H1 (cell line): ENCODE measurements at regions not wholly inside any gene's neighbourhood (a gene's known extent, or its start where the extent isn't known, plus 50 kb on each side); places are given as distances from the start of the nearest gene placed in this dataset.

ENCODE experiments used
- CTCF ChIA-PET: fragments of 300-600 bp; sonication (Branson Sonifier 250); formaldehyde crosslinking; loops from one replicate; lab custom pipeline; 2021; ENCODE audit not compliant: partially characterized antibody; lab: Charles Lee
- POLR2A ChIA-PET: fragments of 300-600 bp; sonication (Branson Sonifier 250); formaldehyde crosslinking; loops from one replicate; lab custom pipeline; 2021; ENCODE audit warnings: inconsistent platforms; ENCODE audit not compliant: partially characterized antibody; lab: Charles Lee
- DNase-seq, 2 experiments: peaks; one replicate each; pipeline versions ENCODE4 v3.0.0 to v3.0.0-alpha.2; 2010 to 2022; ENCODE audit warnings: low spot score in 2 of 2, low read depth in 1 of 2, mixed read lengths in 1 of 2
- FAIRE-seq: peaks from 2 replicates; lab custom pipeline; 2011; peaks lifted over from hg19 to GRCh38; lab: Jason Lieb, UNC
- H2AFZ ChIP-seq: 2 replicates; pipeline ENCODE4 v1.8.1; 2012; ENCODE audit warnings: low read length, inconsistent platforms
- H2AK5ac ChIP-seq: 2 replicates; pipeline ENCODE4 v1.6.1; 2013; ENCODE audit warnings: low read depth, low read length
- H2BK120ac ChIP-seq: replicated peaks from 2 replicates; pipeline ENCODE3; 2013; ENCODE audit warnings: low read depth, low read length, inconsistent platforms
- H2BK12ac ChIP-seq: 2 replicates; pipeline ENCODE4 v1.6.1; 2013; ENCODE audit warnings: low read depth, low read length
- H2BK15ac ChIP-seq: 2 replicates; pipeline ENCODE4 v1.6.1; 2013; ENCODE audit warnings: low read length
- H2BK20ac ChIP-seq: 2 replicates; pipeline ENCODE4 v1.6.1; 2013; ENCODE audit warnings: low read length
- H2BK5ac ChIP-seq: 2 replicates; pipeline ENCODE4 v1.6.1; 2013; ENCODE audit warnings: low read depth, low read length
- H3K14ac ChIP-seq: 2 replicates; pipeline ENCODE4 v1.6.1; 2013; ENCODE audit warnings: inconsistent platforms; ENCODE audit not compliant: insufficient read length
- H3K18ac ChIP-seq: 2 replicates; pipeline ENCODE4 v1.6.1; 2013; ENCODE audit warnings: low read length; ENCODE audit errors: extremely low read depth
- H3K23ac ChIP-seq: 2 replicates; pipeline ENCODE4 v1.6.1; 2013; ENCODE audit warnings: inconsistent platforms; ENCODE audit not compliant: insufficient read length
- H3K23me2 ChIP-seq: 2 replicates; pipeline ENCODE4 v1.6.1; 2013; ENCODE audit warnings: low read depth, low read length
- H3K27ac ChIP-seq: 2 replicates; pipeline ENCODE4 v1.6.1; 2011; ENCODE audit warnings: low read depth, low read length, inconsistent platforms
- H3K27me3 ChIP-seq, 4 experiments: replicated peaks in 1 of 4; 1 replicate in 1 of 4; 2 replicates in 3 of 4; pipeline versions ENCODE4 v1.6.1 to v1.8.1; 2011 to 2013; ENCODE audit warnings: low read length in 3 of 4, mild to moderate bottlenecking in 3 of 4, inconsistent platforms in 2 of 4, mixed read lengths in 2 of 4, moderate library complexity in 1 of 4; ENCODE audit not compliant: control insufficient read depth in 3 of 4, insufficient read depth in 3 of 4; ENCODE audit errors: extremely low read depth in 1 of 4
- H3K36me3 ChIP-seq, 4 experiments: 2 replicates each; pipeline versions ENCODE4 v1.6.1 to v1.8.1; 2011 to 2013; ENCODE audit warnings: mild to moderate bottlenecking in 4 of 4, low read length in 3 of 4, moderate library complexity in 2 of 4, control low read depth in 1 of 4, inconsistent platforms in 1 of 4; ENCODE audit not compliant: insufficient read depth in 4 of 4, control insufficient read depth in 2 of 4
- H3K4ac ChIP-seq: replicated peaks from 2 replicates; pipeline ENCODE3; 2013; ENCODE audit warnings: low read length, low read depth, mixed read lengths, inconsistent platforms; ENCODE audit not compliant: insufficient read length
- H3K4me1 ChIP-seq, 4 experiments: replicated peaks in 1 of 4; 1 replicate in 1 of 4; 2 replicates in 3 of 4; pipeline versions ENCODE4 v1.6.1 to v1.8.1; 2011 to 2013; ENCODE audit warnings: low read length in 3 of 4, inconsistent platforms in 2 of 4, mixed read lengths in 1 of 4; ENCODE audit not compliant: insufficient read depth in 4 of 4, control insufficient read depth in 3 of 4
- H3K4me2 ChIP-seq, 2 experiments: 2 replicates each; pipeline versions ENCODE4 v1.6.1 to v1.8.1; 2011 to 2013; ENCODE audit warnings: low read depth in 2 of 2, low read length in 2 of 2, control low read depth in 1 of 2, inconsistent platforms in 1 of 2, mild to moderate bottlenecking in 1 of 2; ENCODE audit not compliant: insufficient read depth in 1 of 2
- H3K4me3 ChIP-seq, 4 experiments: fragments of 200-600, 300-600 bp in 1 of 4; sonication (generic), shearing (Covaris generic), sonication (Bioruptor Twin) in 1 of 4; 2 replicates each; pipeline versions ENCODE4 v1.5.1 to v1.8.1; 2011 to 2016; ENCODE audit warnings: low read length in 4 of 4, low read depth in 3 of 4, control low read depth in 2 of 4, inconsistent platforms in 2 of 4, mild to moderate bottlenecking in 2 of 4, mixed read lengths in 1 of 4, moderate library complexity in 1 of 4; ENCODE audit not compliant: insufficient read depth in 2 of 4; ENCODE audit errors: extremely low read depth in 1 of 4
- H3K56ac ChIP-seq: replicated peaks from 2 replicates; pipeline ENCODE3; 2013; ENCODE audit warnings: low read depth, mild to moderate bottlenecking, mixed read lengths, low read length, inconsistent platforms; ENCODE audit not compliant: insufficient read length
- H3K79me1 ChIP-seq: 2 replicates; pipeline ENCODE4 v1.6.1; 2013; ENCODE audit warnings: low read depth, low read length, control low read depth
- H3K79me2 ChIP-seq, 2 experiments: 2 replicates each; pipeline versions ENCODE4 v1.6.1 to v1.8.1; 2012 to 2013; ENCODE audit warnings: low read length in 2 of 2, mild to moderate bottlenecking in 2 of 2, inconsistent platforms in 1 of 2; ENCODE audit not compliant: insufficient read depth in 2 of 2, control insufficient read depth in 1 of 2
- H3K9ac ChIP-seq, 4 experiments: replicated peaks in 1 of 4; 1 replicate in 1 of 4; 2 replicates in 3 of 4; pipeline versions ENCODE4 v1.6.1 to v1.8.1; 2011 to 2013; ENCODE audit warnings: low read depth in 3 of 4, low read length in 3 of 4, control low read depth in 2 of 4, mild to moderate bottlenecking in 2 of 4, moderate library complexity in 2 of 4, inconsistent platforms in 1 of 4; ENCODE audit errors: extremely low read depth in 1 of 4
- H3K9me3 ChIP-seq, 2 experiments: 2 replicates each; pipeline versions ENCODE4 v1.6.1 to v1.8.1; 2012 to 2013; ENCODE audit warnings: mild to moderate bottlenecking in 2 of 2, moderate library complexity in 2 of 2, control low read depth in 1 of 2, inconsistent platforms in 1 of 2, low read depth in 1 of 2, low read length in 1 of 2, mixed read lengths in 1 of 2; ENCODE audit not compliant: insufficient read depth in 2 of 2
- H4K20me1 ChIP-seq, 2 experiments: replicated peaks in 1 of 2; 2 replicates each; pipeline versions ENCODE3 to v1.8.1; 2011 to 2013; ENCODE audit warnings: inconsistent platforms in 2 of 2, low read length in 2 of 2, mild to moderate bottlenecking in 1 of 2; ENCODE audit not compliant: insufficient read depth in 2 of 2, control insufficient read depth in 1 of 2
- H4K5ac ChIP-seq: 2 replicates; pipeline ENCODE4 v1.6.1; 2013; ENCODE audit warnings: low read length, low read depth, mixed read lengths, inconsistent platforms; ENCODE audit not compliant: insufficient read length
- H4K8ac ChIP-seq: 2 replicates; pipeline ENCODE4 v1.8.0; 2013; ENCODE audit warnings: mild to moderate bottlenecking, moderate library complexity, low read length, inconsistent platforms; ENCODE audit not compliant: insufficient read depth; ENCODE audit errors: extremely low read depth
- H4K91ac ChIP-seq: replicated peaks from 2 replicates; pipeline ENCODE3; 2013; ENCODE audit warnings: low read length, mixed read lengths, inconsistent platforms; ENCODE audit not compliant: insufficient read length
- ASH2L ChIP-seq: fragments of 200-600, 300-600 bp; sonication (generic); IDR thresholded peaks from one replicate; pipeline ENCODE4 v1.7.1; 2017; ENCODE audit warnings: low read length
- HDAC2 ChIP-seq, 2 experiments: fragments of 300-600 bp in 1 of 2; sonication (generic) in 1 of 2; IDR thresholded peaks; 2 replicates each; pipeline ENCODE4 v1.6.1; 2011 to 2012; ENCODE audit warnings: low read depth in 2 of 2, low read length in 2 of 2, mild to moderate bottlenecking in 2 of 2, moderate library complexity in 2 of 2, borderline replicate concordance in 1 of 2, inconsistent platforms in 1 of 2
- KDM1A ChIP-seq: fragments of 200-600, 300-600 bp; sonication (generic); IDR thresholded peaks from 2 replicates; pipeline ENCODE4 v1.7.1; 2016; ENCODE audit warnings: mild to moderate bottlenecking, low read length, borderline replicate concordance

- TF ChIP-seq ASH2L (no peak), HDAC2 (IDR thresholded peaks at IDR 0.05; ENCODE audit: borderline replicate concordance in 1 of 2, low read depth in 2 of 2, low read length in 2 of 2) (peak in 1 of 2 experiments; percentile 55; a peak in 1 of 4 replicates), KDM1A (peak; percentile 73)
- Histone ChIP-seq H3K18ac (no peak overlapping the region), H4K91ac (no peak overlapping the region), H4K20me1 (no peaks in the 10 kb centered on the region), H2BK5ac (no peak overlapping the region), H3K36me3 (peaks cover 0 to 3% (median 0%) of the 10 kb centered on the region in 4 experiments; a peak in 1 of 8 replicates), H3K9me3 (peaks cover 6 to 9% of the 10 kb centered on the region in 2 experiments), H2AK5ac (no peak overlapping the region), H3K79me2 (no peaks in the 10 kb centered on the region), H2BK12ac (no peak overlapping the region), H3K23ac (no peak overlapping the region), H3K9ac (no peak overlapping the region), H2BK15ac (no peak overlapping the region), H2AFZ (no peak overlapping the region), H3K23me2 (no peaks in the 10 kb centered on the region), H3K27ac (no peak overlapping the region), H3K56ac (no peak overlapping the region), H3K27me3 (no peaks in the 10 kb centered on the region), H3K79me1 (no peaks in the 10 kb centered on the region), H3K4ac (no peak overlapping the region), H2BK20ac (no peak overlapping the region), H4K5ac (no peak overlapping the region), H3K4me1 (no peaks in the 10 kb centered on the region), H3K4me2 (no peak overlapping the region), H2BK120ac (no peak overlapping the region), H3K4me3 (no peak overlapping the region), H3K14ac (no peak overlapping the region), H4K8ac (no peak overlapping the region)
- no peak for DNase-seq
- no peak for FAIRE-seq
- ChIA-PET CTCF (no interaction called here), POLR2A (no interaction called here)
Observed at GRCh38 chr13:50729177-50729576, 114.3 kb downstream of the DLEU7 start.
